Breast epithelium (tissue), 3 donors: ENCODE measurements at regions not wholly inside any gene's neighbourhood (a gene's known extent, or its start where the extent isn't known, plus 50 kb on each side); places are given as distances from the start of the nearest gene placed in this dataset.

Experiments
- POLR2AphosphoS5 ChIP-seq, 3 donors: sonication (generic); formaldehyde crosslinking; IDR thresholded peaks; one replicate each; pipeline ENCODE4 v1.6.1; 2017; ENCODE audit warnings: antibody characterized with exemption in 3 of 3
- TF ChIP-seq, protein P1 (sequence below), 3 donors: fragments of 450-650 bp; IDR thresholded peaks; one replicate each; pipeline ENCODE4 v1.5.1; 2016 to 2017; ENCODE audit warnings: antibody characterized with exemption in 3 of 3, mild to moderate bottlenecking in 3 of 3, moderate library complexity in 3 of 3

DNA sequence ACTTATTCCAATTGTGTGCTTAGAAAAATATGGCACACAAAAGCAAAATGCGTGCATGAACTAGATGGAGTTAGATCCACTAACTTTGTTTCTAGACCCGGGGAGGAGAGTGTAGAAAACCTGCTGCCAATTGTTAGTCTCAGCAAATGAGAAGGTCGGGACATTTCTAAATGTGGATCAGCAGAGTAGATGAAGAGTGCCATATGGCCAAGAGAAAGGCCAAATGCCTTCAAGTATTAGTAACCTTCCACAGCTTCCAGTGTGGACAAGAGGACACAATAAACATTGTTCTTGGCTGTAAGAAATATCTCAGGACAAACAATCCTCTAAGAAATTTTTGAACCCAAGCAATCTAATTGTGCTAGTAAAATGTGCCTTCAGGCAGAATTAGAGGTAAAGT, 690.3 kb downstream of the REEP3 start:
- TF ChIP-seq, protein P1, sequence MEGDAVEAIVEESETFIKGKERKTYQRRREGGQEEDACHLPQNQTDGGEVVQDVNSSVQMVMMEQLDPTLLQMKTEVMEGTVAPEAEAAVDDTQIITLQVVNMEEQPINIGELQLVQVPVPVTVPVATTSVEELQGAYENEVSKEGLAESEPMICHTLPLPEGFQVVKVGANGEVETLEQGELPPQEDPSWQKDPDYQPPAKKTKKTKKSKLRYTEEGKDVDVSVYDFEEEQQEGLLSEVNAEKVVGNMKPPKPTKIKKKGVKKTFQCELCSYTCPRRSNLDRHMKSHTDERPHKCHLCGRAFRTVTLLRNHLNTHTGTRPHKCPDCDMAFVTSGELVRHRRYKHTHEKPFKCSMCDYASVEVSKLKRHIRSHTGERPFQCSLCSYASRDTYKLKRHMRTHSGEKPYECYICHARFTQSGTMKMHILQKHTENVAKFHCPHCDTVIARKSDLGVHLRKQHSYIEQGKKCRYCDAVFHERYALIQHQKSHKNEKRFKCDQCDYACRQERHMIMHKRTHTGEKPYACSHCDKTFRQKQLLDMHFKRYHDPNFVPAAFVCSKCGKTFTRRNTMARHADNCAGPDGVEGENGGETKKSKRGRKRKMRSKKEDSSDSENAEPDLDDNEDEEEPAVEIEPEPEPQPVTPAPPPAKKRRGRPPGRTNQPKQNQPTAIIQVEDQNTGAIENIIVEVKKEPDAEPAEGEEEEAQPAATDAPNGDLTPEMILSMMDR (IDR thresholded peaks at IDR 0.05): no peak
- TF ChIP-seq POLR2AphosphoS5 (IDR thresholded peaks at IDR 0.05): no peak
